ENCODE measurements at regions not wholly inside any gene's neighbourhood (a gene's known extent, or its start where the extent isn't known, plus 50 kb on each side); places are given as distances from the start of the nearest gene placed in this dataset.
"Not testable (repeated sequence)": the region's sequence is repeated elsewhere in the genome, so short reads cannot be mapped to it uniquely, and the experiment has no call there.

- no peak for TF ChIP-seq MYC (IDR thresholded peaks at IDR 0.05; ENCODE audit: low read depth, low read length)
- TF ChIP-seq POLR2A (IDR thresholded peaks at IDR 0.05; ENCODE audit: extremely low read depth, insufficient read length) = no peak
- no peak for TF ChIP-seq CTCF (IDR thresholded peaks at IDR 0.05; ENCODE audit: low read depth, low read length)
- no peak for TF ChIP-seq MAX (IDR thresholded peaks at IDR 0.05; ENCODE audit: low read depth, low read length)
- H3K4me3 ChIP-seq (ENCODE audit: low read depth, low read length) = no peak overlapping the region
- DNase-seq (ENCODE audit: low read depth) = no peak
These were observed 126.9 kb upstream of the FOXD4L5 start for GRCh38 chr9:65411901-65412300.

GRCh38 chr9:65411336-65411735 lies 126.3 kb upstream of the FOXD4L5 start:
- H3K4me3 ChIP-seq (ENCODE audit: low read depth, low read length) = no peak overlapping the region
- DNase-seq (ENCODE audit: low read depth) = no peak
- TF ChIP-seq MYC (IDR thresholded peaks at IDR 0.05; ENCODE audit: low read depth, low read length) (no peak), CTCF (IDR thresholded peaks at IDR 0.05; ENCODE audit: low read depth, low read length) (no peak), MAX (IDR thresholded peaks at IDR 0.05; ENCODE audit: low read depth, low read length) (no peak), POLR2A (IDR thresholded peaks at IDR 0.05; ENCODE audit: extremely low read depth, insufficient read length) (no peak)

- TF ChIP-seq MYC (IDR thresholded peaks at IDR 0.05; ENCODE audit: low read depth, low read length) (no peak), POLR2A (IDR thresholded peaks at IDR 0.05; ENCODE audit: extremely low read depth, insufficient read length) (no peak), MAX (IDR thresholded peaks at IDR 0.05; ENCODE audit: low read depth, low read length) (no peak), CTCF (IDR thresholded peaks at IDR 0.05; ENCODE audit: low read depth, low read length) (no peak)
- DNase-seq (ENCODE audit: low read depth) = no peak
These were observed 125.9 kb upstream of the FOXD4L5 start for GRCh38 chr9:65410926-65411325.

GRCh38 chr9:65409471-65409980 lies 124.5 kb upstream of the FOXD4L5 start:
- TF ChIP-seq MAX (IDR thresholded peaks at IDR 0.05; ENCODE audit: low read depth, low read length) (no peak), CTCF (IDR thresholded peaks at IDR 0.05; ENCODE audit: low read depth, low read length) (no peak), MYC (IDR thresholded peaks at IDR 0.05; ENCODE audit: low read depth, low read length) (no peak), POLR2A (IDR thresholded peaks at IDR 0.05; ENCODE audit: extremely low read depth, insufficient read length) (no peak)
- no peak for DNase-seq (ENCODE audit: low read depth)

More at GRCh38 chr9:65410926-65411325, 125.9 kb upstream of the FOXD4L5 start:
- H3K4me3 ChIP-seq (ENCODE audit: low read depth, low read length) = no peak overlapping the region

GRCh38 chr9:65408806-65409205 lies 123.8 kb upstream of the FOXD4L5 start:
- not testable (repeated sequence) for DNase-seq (ENCODE audit: low read depth); H3K4me3 ChIP-seq (ENCODE audit: low read depth, low read length)

More at GRCh38 chr9:65409471-65409980, 124.5 kb upstream of the FOXD4L5 start:
- H3K4me3 ChIP-seq (ENCODE audit: low read depth, low read length) = no peak overlapping the region

GRCh38 chr9:65406625-65407024 lies 121.6 kb upstream of the FOXD4L5 start:
- not testable (repeated sequence) for H3K4me3 ChIP-seq (ENCODE audit: low read depth, low read length); DNase-seq (ENCODE audit: low read depth)

GRCh38 chr9:65405766-65406165 lies 120.8 kb upstream of the FOXD4L5 start:
- not testable (repeated sequence) for DNase-seq (ENCODE audit: low read depth); H3K4me3 ChIP-seq (ENCODE audit: low read depth, low read length)

Measured in NB4 (cell line).